AG09319 (cell line): ENCODE measurements at regions not wholly inside any gene's neighbourhood (a gene's known extent, or its start where the extent isn't known, plus 50 kb on each side); places are given as distances from the start of the nearest gene placed in this dataset.

ENCODE experiments used
- DNase-seq: peaks from one replicate; pipeline ENCODE4 v3.0.0-alpha.2; 2010; ENCODE audit warnings: low read depth; ENCODE audit errors: extremely low read depth
- CTCF ChIP-seq: IDR thresholded peaks from 2 replicates; pipeline ENCODE4 v1.5.1; 2011; ENCODE audit warnings: low read depth, mild to moderate bottlenecking, inconsistent platforms, low read length, moderate library complexity

- TF ChIP-seq CTCF: no peak
- DNase-seq: peak; percentile 78
These were observed 217.5 kb downstream of the GJA1 start for GRCh38 chr6:121652726-121653623.

GRCh38 chr6:121653624-121654008, 218.2 kb downstream of the GJA1 start:
- no peak for TF ChIP-seq CTCF
- no peak for DNase-seq

GRCh38 chr6:121657972-121658371, 222.5 kb downstream of the GJA1 start:
- no peak for TF ChIP-seq CTCF
- no peak for DNase-seq

- DNase-seq: no peak
- TF ChIP-seq CTCF: no peak
These were observed 224.8 kb downstream of the GJA1 start for GRCh38 chr6:121660277-121660676.

- no peak for DNase-seq
- no peak for TF ChIP-seq CTCF
These were observed 227.9 kb downstream of the GJA1 start for GRCh38 chr6:121663292-121663810.

- no peak for TF ChIP-seq CTCF
- no peak for DNase-seq
These were observed 228.7 kb downstream of the GJA1 start for GRCh38 chr6:121664158-121664557.

- TF ChIP-seq CTCF: no peak
These were observed 231.4 kb downstream of the GJA1 start for GRCh38 chr6:121666814-121667213.

More at GRCh38 chr6:121666814-121667213, 231.4 kb downstream of the GJA1 start:
- DNase-seq: peak; percentile 20
